GM18502 (cell line): ENCODE measurements at regions not wholly inside any gene's neighbourhood (a gene's known extent, or its start where the extent isn't known, plus 50 kb on each side); places are given as distances from the start of the nearest gene placed in this dataset.

Experiments used
- ATAC-seq: cut with Tn5 transposase; IDR thresholded peaks from one replicate; pipeline ENCODE4 v1.9.1; 2021; ENCODE audit warnings: mild to moderate bottlenecking; ENCODE audit not compliant: unreplicated experiment, poor library complexity

DNA sequence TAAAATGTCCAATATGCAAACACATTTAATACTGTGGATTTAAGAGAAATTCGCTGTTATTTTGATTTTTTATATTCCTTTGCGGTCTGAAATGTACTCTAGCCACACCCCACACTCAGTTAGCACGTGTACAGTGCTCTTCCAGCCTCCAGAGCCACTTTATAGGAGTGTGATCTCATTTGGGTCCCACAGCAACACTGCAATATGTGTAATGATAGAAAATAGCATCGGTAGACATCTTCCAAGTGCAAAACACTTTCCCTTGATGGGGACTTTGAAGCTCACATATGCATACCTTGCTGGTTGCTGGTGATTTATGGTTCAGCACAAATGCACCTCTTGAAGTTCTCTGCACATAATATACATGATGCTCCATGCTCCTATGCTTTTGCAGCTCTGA, 148.3 kb downstream of the GAS1 start:
- ATAC-seq: no peak

DNA sequence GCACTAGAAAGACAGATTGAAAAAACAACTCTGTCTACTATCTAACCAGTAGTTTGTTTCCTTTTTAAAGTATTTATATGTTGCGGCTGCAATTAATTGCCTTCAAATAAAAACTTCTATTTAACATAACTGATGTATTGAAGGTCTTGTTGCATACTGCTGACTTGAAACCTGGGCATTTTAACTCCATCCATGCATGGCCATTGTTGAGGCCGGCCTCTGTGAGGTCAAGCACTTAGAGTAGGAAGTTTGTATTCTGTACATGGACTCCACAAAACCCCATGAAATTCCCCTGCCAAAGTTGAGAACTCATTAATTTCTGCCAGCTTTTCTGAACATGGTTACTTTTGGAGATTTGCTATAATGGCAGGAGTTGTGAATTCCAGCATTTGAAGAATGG, 150.6 kb downstream of the GAS1 start:
- ATAC-seq: no peak

- ATAC-seq: no peak
These were observed 151.3 kb downstream of the GAS1 start for GRCh38 chr9:86795823-86796553.

DNA sequence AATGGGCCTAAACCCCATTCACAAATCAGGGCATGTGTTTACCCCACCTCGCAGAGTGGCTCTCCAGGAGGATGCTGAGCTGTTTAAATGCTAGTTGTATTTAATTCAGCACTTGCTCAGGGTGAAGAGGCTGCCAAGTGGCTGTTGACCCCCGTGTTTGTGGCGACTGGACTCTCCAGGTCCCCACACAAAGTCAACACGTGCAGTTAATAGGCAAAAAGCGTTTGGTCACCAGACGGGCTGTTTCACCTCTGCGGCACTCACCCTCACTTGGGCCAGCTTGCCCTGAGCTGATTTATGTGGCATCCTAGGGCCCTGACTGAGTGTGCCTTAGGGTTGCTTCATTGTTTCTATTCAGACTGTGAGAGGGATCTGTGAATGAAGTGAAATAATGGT, 152.3 kb downstream of the GAS1 start:
- no peak for ATAC-seq

DNA sequence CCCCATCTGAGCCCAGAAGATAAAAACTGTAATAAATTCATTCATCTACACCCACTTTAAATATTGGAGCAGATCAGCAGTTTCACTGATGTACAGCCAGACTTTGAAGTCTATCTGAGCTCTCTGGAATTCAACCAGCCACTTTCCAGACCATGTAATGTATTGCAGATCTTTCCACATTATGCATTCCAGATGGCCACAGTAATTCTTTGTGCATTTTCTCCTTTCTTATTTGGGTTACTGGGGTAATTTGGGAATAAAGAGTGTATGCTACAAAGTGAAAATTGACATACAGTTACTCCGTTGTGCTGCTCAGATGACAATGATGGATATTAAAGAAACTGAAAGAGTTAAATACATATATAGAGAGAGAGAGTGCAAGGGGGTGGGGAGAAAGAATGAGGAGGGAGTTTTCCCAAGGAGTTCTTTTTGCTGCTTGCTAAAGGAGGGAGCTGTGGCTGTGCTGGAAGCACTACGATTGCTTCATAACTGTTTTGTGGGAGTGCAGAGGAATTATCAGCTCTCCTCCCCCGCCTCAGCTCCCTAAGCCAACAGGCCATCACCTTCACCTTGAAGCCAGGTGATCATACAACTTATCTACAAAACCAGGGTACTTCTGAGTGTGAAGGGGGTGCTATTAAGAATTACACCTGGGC, 152.8 kb downstream of the GAS1 start:
- ATAC-seq: no peak

DNA sequence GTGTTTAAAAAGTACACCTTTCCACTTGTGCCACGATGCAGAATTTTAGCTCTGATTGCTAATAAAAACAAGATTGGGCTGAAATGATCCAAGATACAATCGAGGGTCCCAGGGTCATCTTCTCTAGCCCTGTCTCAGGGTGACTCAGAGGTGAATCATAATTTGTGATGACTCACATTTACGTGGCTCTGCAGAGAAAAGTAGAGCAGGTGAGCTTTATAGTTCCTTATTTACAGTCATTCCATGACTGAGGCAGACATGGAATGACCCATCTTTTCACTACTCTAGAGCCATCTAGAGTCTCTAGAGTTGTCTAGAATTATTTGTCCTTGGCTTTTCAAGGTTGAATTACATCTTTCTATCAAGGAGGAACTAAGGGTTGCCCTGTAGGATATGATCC, 155.2 kb downstream of the GAS1 start:
- no peak for ATAC-seq

- ATAC-seq: no peak
These were observed 156.5 kb downstream of the GAS1 start for GRCh38 chr9:86790805-86791204.

DNA sequence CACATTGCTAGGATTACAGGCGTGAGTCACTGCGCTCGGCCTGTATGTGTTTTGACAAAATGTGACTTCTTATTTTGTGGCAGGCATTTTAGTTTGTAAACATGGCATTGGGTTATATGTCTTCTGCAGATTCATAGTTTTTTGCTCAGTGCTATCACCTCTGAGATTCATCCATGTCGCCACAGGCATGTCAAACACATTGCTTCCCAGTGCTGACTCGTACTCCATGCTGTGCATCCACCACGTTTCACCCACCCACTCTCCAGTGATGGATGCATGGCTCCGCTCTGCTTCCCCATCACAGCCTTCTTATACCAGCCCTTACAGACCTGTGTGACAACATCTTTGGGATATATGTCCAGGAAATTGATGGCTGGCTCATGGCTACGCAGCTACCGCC, 158.8 kb downstream of the GAS1 start:
- ATAC-seq: no peak

- ATAC-seq: no peak
These were observed 163.4 kb downstream of the GAS1 start for GRCh38 chr9:86783884-86784283.

- no peak for ATAC-seq
These were observed 164.5 kb downstream of the GAS1 start for GRCh38 chr9:86782831-86783230.

- ATAC-seq: no peak
These were observed 168.5 kb downstream of the GAS1 start for GRCh38 chr9:86778761-86779160.

- ATAC-seq: no peak
These were observed 171.6 kb downstream of the GAS1 start for GRCh38 chr9:86775718-86776117.

- ATAC-seq: no peak
These were observed 173.2 kb downstream of the GAS1 start for GRCh38 chr9:86774116-86774515.

GRCh38 chr9:86773422-86773945, 173.8 kb downstream of the GAS1 start:
- ATAC-seq: no peak

DNA sequence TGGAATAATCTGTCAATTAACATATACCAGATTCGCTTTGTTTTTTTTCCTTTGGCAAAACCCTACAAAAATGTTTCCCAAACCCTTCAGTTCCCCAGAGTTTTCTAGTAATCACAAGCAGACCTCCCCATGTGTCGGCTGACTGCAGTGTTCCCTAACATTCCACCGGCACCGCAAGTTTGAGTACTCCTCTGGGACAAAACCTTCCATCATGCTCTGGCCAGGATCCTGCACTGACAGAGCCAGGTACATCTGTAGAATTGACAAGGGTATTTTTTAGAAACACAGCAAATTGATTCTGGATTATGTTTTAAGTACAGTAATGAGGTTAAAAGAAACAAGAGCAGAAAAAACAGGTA, 174.7 kb downstream of the GAS1 start:
- no peak for ATAC-seq

GRCh38 chr9:86771941-86772634, 175.2 kb downstream of the GAS1 start:
- ATAC-seq: no peak

GRCh38 chr9:86771420-86771819, 175.9 kb downstream of the GAS1 start:
- no peak for ATAC-seq

DNA sequence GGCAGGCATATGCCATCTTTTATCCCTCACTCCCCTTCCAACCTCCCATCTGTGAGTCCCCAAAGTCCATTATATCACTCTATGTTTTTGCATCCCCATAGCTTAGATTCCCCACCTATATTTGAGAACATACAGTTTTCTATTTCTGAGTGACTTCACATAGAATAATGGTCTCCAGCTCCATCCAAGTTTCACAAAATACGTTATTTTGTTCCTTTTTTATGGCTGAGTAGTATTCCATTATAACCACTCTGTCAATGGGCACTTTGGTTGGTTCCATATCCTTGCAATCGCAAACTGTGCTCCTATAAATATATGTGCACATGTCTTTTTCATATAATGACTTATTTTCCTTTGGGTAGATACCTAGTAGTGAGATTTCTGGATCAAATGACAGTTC, 178.6 kb downstream of the GAS1 start:
- ATAC-seq: no peak

GRCh38 chr9:86768020-86768419, 179.3 kb downstream of the GAS1 start:
- no peak for ATAC-seq

DNA sequence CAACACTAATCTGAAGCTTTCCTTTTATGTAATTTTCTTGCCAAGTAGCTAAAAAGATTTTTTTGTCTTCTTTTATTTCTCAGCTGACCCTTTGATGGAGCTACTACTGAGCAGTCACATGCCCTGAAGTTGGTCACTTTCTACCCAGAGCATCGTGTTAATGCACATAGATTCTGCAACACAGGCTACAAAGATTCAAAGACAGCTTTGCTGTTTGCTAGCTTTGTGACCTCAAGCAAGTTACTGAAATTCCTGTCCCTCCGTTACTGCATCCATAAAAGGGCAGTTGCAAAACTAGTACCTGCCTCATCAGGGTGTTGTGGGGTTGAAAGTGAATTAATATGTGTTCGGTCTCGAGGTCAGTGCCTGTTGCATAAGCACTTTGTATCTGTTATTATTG, 179.9 kb downstream of the GAS1 start:
- no peak for ATAC-seq

DNA sequence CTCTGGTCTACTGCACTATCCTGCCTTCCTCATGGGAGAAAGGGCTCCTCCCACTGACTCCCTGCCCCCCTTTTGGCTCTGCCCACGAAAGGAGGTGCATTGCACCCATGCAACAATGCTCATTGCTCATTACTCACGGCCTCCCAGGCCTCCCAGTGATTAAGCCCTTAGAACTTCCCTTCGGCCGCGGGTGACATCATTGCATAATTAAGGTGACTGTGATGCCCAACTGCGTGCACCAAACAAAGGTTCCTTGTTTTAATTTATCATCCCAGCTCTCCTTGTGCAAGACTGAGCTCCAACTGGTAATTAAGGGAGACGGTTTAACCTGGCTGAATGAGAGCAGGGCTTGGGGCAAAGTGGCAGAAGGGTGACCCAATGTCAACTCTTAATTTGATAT, 180.4 kb downstream of the GAS1 start:
- ATAC-seq: no peak
